ENCODE measurements at regions not wholly inside any gene's neighbourhood (a gene's known extent, or its start where the extent isn't known, plus 50 kb on each side); places are given as distances from the start of the nearest gene placed in this dataset.

GRCh38 chr2:103506812-103507211 lies 745.0 kb downstream of the TMEM182 start:
- no peaks in the 10 kb centered on the region for H3K79me2 ChIP-seq (ENCODE audit: control insufficient read depth in 1 of 2, insufficient read depth in 2 of 2, low read length in 2 of 2)
- no peaks in the 10 kb centered on the region for H3K79me1 ChIP-seq (ENCODE audit: low read depth, low read length)
- H2BK120ac ChIP-seq (replicated peaks; ENCODE audit: low read depth, low read length), result no peak overlapping the region
- H2BK5ac ChIP-seq (ENCODE audit: low read depth, low read length), result no peak overlapping the region
- H2AFZ ChIP-seq (ENCODE audit: low read length), result no peak overlapping the region
- H3K4me3 ChIP-seq (ENCODE audit: extremely low read depth in 1 of 4, insufficient read depth in 2 of 4, low read depth in 3 of 4, low read length in 4 of 4), result no peak overlapping the region
- no peak overlapping the region for H3K9ac ChIP-seq (replicated peaks in 1 of 4; ENCODE audit: extremely low read depth in 1 of 4, low read depth in 3 of 4, low read length in 3 of 4)
- H3K18ac ChIP-seq (ENCODE audit: extremely low read depth, low read length), result no peak overlapping the region
- FAIRE-seq (no peak), DNase-seq (ENCODE audit: low read depth in 1 of 2, low spot score in 2 of 2) (no peak)
- H2BK15ac ChIP-seq (ENCODE audit: low read length), result no peak overlapping the region
- H3K56ac ChIP-seq (replicated peaks; ENCODE audit: insufficient read length, low read depth, low read length), result no peak overlapping the region
- H2AK5ac ChIP-seq (ENCODE audit: low read depth, low read length), result no peak overlapping the region
- H3K36me3 ChIP-seq (ENCODE audit: control insufficient read depth in 2 of 4, insufficient read depth in 4 of 4, low read length in 3 of 4), result no peaks in the 10 kb centered on the region
- H3K4me2 ChIP-seq (ENCODE audit: insufficient read depth in 1 of 2, low read depth in 2 of 2, low read length in 2 of 2), result no peak overlapping the region
- no peak overlapping the region for H2BK12ac ChIP-seq (ENCODE audit: low read depth, low read length)
- H4K8ac ChIP-seq (ENCODE audit: extremely low read depth, insufficient read depth, low read length), result no peak overlapping the region
- H3K27me3 ChIP-seq (replicated peaks in 1 of 4; ENCODE audit: control insufficient read depth in 3 of 4, extremely low read depth in 1 of 4, insufficient read depth in 3 of 4, low read length in 3 of 4), result no peaks in the 10 kb centered on the region
- 87% methylated on average over 4 of the region's 4 CpGs; no CpG with 5 or more reads in 1 of the 2 experiments for WGBS, 2 experiments (ENCODE audit: extremely low coverage in 1 of 2, insufficient coverage in 1 of 2, insufficient read length in 1 of 2, insufficient replicate concordance in 2 of 2, low coverage in 1 of 2, low lambda C conversion rate in 2 of 2, missing lambda C conversion rate in 1 of 2)
- H3K9me3 ChIP-seq (ENCODE audit: insufficient read depth in 2 of 2, low read depth in 1 of 2, low read length in 1 of 2), result no peaks in the 10 kb centered on the region
- H3K27ac ChIP-seq (ENCODE audit: low read depth, low read length), result no peak overlapping the region
- no peak overlapping the region for H3K14ac ChIP-seq (ENCODE audit: insufficient read length)
- H3K4me1 ChIP-seq (replicated peaks in 1 of 4; ENCODE audit: control insufficient read depth in 3 of 4, insufficient read depth in 4 of 4, low read length in 3 of 4), result no peaks in the 10 kb centered on the region
- H2BK20ac ChIP-seq (ENCODE audit: low read length), result no peak overlapping the region
- no peak for TF ChIP-seq BRCA1 (IDR thresholded peaks at IDR 0.05; ENCODE audit: low read depth, low read length)
- no peak for TF ChIP-seq MAFK (IDR thresholded peaks at IDR 0.05; ENCODE audit: low read depth, low read length)
- TF ChIP-seq GABPA (IDR thresholded peaks at IDR 0.05; ENCODE audit: borderline replicate concordance, insufficient read depth, low read length), result no peak
- no peak for TF ChIP-seq EGR1 (IDR thresholded peaks at IDR 0.05; ENCODE audit: borderline replicate concordance, low read depth, low read length)
- TF ChIP-seq KDM4A (IDR thresholded peaks at IDR 0.05; ENCODE audit: low read depth, low read length, severe bottlenecking), result no peak
- no peak for TF ChIP-seq SP4 (IDR thresholded peaks at IDR 0.05; ENCODE audit: low read length)
- H4K20me1 ChIP-seq (replicated peaks in 1 of 2; ENCODE audit: control insufficient read depth in 1 of 2, insufficient read depth in 2 of 2, low read length in 2 of 2), result no peaks in the 10 kb centered on the region
- ChIA-PET POLR2A (ENCODE audit: partially characterized antibody) (no interaction called here), CTCF (ENCODE audit: partially characterized antibody) (no interaction called here)
- no peak overlapping the region for H4K91ac ChIP-seq (replicated peaks; ENCODE audit: insufficient read length, low read length)
- H3K23ac ChIP-seq (ENCODE audit: insufficient read length), result no peak overlapping the region
- H4K5ac ChIP-seq (ENCODE audit: insufficient read length, low read depth, low read length), result no peak overlapping the region
- H3K4ac ChIP-seq (replicated peaks; ENCODE audit: insufficient read length, low read depth, low read length), result no peak overlapping the region
- H3K23me2 ChIP-seq (ENCODE audit: low read depth, low read length), result no peaks in the 10 kb centered on the region
